Neural cell (in vitro differentiated cells): ENCODE measurements at regions not wholly inside any gene's neighbourhood (a gene's known extent, or its start where the extent isn't known, plus 50 kb on each side); places are given as distances from the start of the nearest gene placed in this dataset.

ENCODE experiments used
- H2AFZ ChIP-seq: fragments of 200-600, 300-800 bp; sonication (generic), shearing (Covaris generic); 2 replicates; pipeline ENCODE4 v1.6.0; 2014; ENCODE audit warnings: low read depth, mild to moderate bottlenecking, antibody characterized with exemption, low read length, moderate library complexity
- H3F3A ChIP-seq: fragments of 200-600 bp; shearing (Covaris generic); 2 replicates; pipeline ENCODE4 v1.6.1; 2016; ENCODE audit warnings: mild to moderate bottlenecking, moderate library complexity, mixed read lengths, antibody characterized with exemption, low read length; ENCODE audit not compliant: insufficient read depth, poor library complexity, severe bottlenecking
- H3K27ac ChIP-seq: fragments of 200-600, 300-800 bp; sonication (generic), shearing (Covaris generic); 2 replicates; pipeline ENCODE4 v1.5.1; 2014; ENCODE audit warnings: mild to moderate bottlenecking, low read length, moderate library complexity
- H3K27me3 ChIP-seq: fragments of 300-800, 200-600 bp; sonication (generic), shearing (Covaris generic); 2 replicates; pipeline ENCODE4 v1.6.0; 2014; ENCODE audit warnings: mild to moderate bottlenecking, low read depth, low read length, moderate library complexity; ENCODE audit not compliant: insufficient read depth
- H3K36me3 ChIP-seq: fragments of 300-800, 200-600 bp; sonication (generic), shearing (Covaris generic); 2 replicates; pipeline ENCODE4 v1.5.1; 2014; ENCODE audit warnings: mild to moderate bottlenecking, antibody characterized with exemption, low read length, moderate library complexity; ENCODE audit not compliant: insufficient read depth
- H3K4me2 ChIP-seq: fragments of 300-800, 200-600 bp; sonication (generic), shearing (Covaris generic); 2 replicates; pipeline ENCODE4 v1.6.0; 2014; ENCODE audit warnings: mild to moderate bottlenecking, low read length
- H3K4me3 ChIP-seq: fragments of 300-800, 200-600 bp; sonication (generic), shearing (Covaris generic); 2 replicates; pipeline ENCODE4 v1.5.1; 2014; ENCODE audit warnings: mild to moderate bottlenecking, low read length, moderate library complexity
- H3K79me2 ChIP-seq: fragments of 200-600 bp; shearing (Covaris generic); replicated peaks from 2 replicates; pipeline ENCODE4 v1.6.0; 2014; ENCODE audit warnings: mild to moderate bottlenecking, low read length, moderate library complexity; ENCODE audit not compliant: insufficient read depth
- H3K9ac ChIP-seq: fragments of 300-800, 200-600 bp; sonication (generic), shearing (Covaris generic); 2 replicates; pipeline ENCODE4 v1.6.1; 2016; ENCODE audit warnings: mild to moderate bottlenecking, low read length, mixed read lengths
- H3K9me2 ChIP-seq: fragments of 200-600 bp; shearing (Covaris generic); 2 replicates; pipeline ENCODE4 v1.6.1; 2016; ENCODE audit warnings: mild to moderate bottlenecking, low read length, mixed read lengths; ENCODE audit not compliant: insufficient read depth
- H3K9me3 ChIP-seq: fragments of 200-600, 300-800 bp; sonication (generic), shearing (Covaris generic); 2 replicates; pipeline ENCODE4 v1.6.1; 2016; ENCODE audit warnings: mild to moderate bottlenecking, mixed run types, low read length, moderate library complexity, mixed read lengths
- H4K20me1 ChIP-seq: fragments of 200-600 bp; shearing (Covaris generic); 2 replicates; pipeline ENCODE4 v1.6.1; 2016; ENCODE audit warnings: mild to moderate bottlenecking, mixed run types; ENCODE audit not compliant: insufficient read depth
- EP300 ChIP-seq: fragments of 450-650 bp; conservative IDR thresholded peaks from 2 replicates; pipeline ENCODE4 v1.6.1; 2014; ENCODE audit warnings: antibody characterized with exemption, mild to moderate bottlenecking, moderate library complexity; ENCODE audit not compliant: poor library complexity, severe bottlenecking
- EZH2 ChIP-seq: fragments of 200-600, 300-800 bp; shearing (Covaris generic), sonication (generic); IDR thresholded peaks from 2 replicates; pipeline ENCODE4 v1.6.1; 2014; ENCODE audit warnings: antibody characterized with exemption, low read length, borderline replicate concordance, mild to moderate bottlenecking; ENCODE audit not compliant: insufficient read depth, poor library complexity, severe bottlenecking
- MXI1 ChIP-seq: fragments of 450-650 bp; conservative IDR thresholded peaks from 2 replicates; pipeline ENCODE4 v1.6.1; 2014; ENCODE audit warnings: antibody characterized with exemption, mild to moderate bottlenecking; ENCODE audit not compliant: poor library complexity, severe bottlenecking
- POLR2AphosphoS5 ChIP-seq: IDR thresholded peaks from 2 replicates; pipeline ENCODE4 v1.6.1; 2012
- RAD21 ChIP-seq: fragments of 450-650 bp; conservative IDR thresholded peaks from 2 replicates; pipeline ENCODE4 v1.6.1; 2014; ENCODE audit warnings: antibody characterized with exemption, mild to moderate bottlenecking, moderate library complexity
- SMC3 ChIP-seq: fragments of 450-650 bp; conservative IDR thresholded peaks from 2 replicates; pipeline ENCODE4 v1.6.1; 2014; ENCODE audit warnings: antibody characterized with exemption, mild to moderate bottlenecking, moderate library complexity; ENCODE audit not compliant: poor library complexity
- TAF1 ChIP-seq: IDR thresholded peaks from 2 replicates; pipeline ENCODE4 v1.6.1; 2012; ENCODE audit warnings: low read depth
- TF ChIP-seq, protein P1 (sequence below): fragments of 450-650 bp; IDR thresholded peaks from 2 replicates; pipeline ENCODE4 v1.5.1; 2014; ENCODE audit warnings: antibody characterized with exemption, mild to moderate bottlenecking, moderate library complexity; ENCODE audit not compliant: poor library complexity, severe bottlenecking
- TF ChIP-seq, protein P2 (sequence below): IDR thresholded peaks from 2 replicates; pipeline ENCODE4 v1.6.1; 2012; ENCODE audit warnings: borderline replicate concordance

DNA sequence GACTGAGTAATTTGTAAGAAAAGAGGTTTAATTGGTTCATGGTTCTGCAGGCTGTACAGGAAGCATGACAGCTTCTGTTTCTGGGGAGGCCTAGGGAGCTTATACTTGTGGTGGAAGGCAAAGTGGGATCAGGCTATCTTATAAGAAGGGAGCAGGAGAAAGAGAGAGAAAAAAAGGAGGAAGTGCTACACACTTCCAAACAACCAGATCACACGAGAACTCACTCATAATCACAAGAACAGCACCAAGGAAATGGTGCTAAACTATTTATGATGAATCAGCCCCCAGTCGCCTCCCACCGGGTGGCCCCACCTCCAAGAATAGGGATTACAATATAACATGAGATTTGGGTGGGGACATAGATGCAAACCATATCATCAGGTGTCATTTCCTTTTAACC is 89.1 kb upstream of the KCNMA1 start:
- Histone ChIP-seq H3K27ac (no peak overlapping the region), H3K9me3 (no peaks in the 10 kb centered on the region), H2AFZ (no peak overlapping the region), H3K27me3 (no peaks in the 10 kb centered on the region), H3K9me2 (no peaks in the 10 kb centered on the region), H3F3A (no peaks in the 10 kb centered on the region), H3K4me3 (no peak overlapping the region), H3K9ac (no peak overlapping the region), H3K36me3 (no peaks in the 10 kb centered on the region), H4K20me1 (no peaks in the 10 kb centered on the region), H3K79me2 (no peaks in the 10 kb centered on the region), H3K4me2 (no peak overlapping the region)
- TF ChIP-seq, protein P1, sequence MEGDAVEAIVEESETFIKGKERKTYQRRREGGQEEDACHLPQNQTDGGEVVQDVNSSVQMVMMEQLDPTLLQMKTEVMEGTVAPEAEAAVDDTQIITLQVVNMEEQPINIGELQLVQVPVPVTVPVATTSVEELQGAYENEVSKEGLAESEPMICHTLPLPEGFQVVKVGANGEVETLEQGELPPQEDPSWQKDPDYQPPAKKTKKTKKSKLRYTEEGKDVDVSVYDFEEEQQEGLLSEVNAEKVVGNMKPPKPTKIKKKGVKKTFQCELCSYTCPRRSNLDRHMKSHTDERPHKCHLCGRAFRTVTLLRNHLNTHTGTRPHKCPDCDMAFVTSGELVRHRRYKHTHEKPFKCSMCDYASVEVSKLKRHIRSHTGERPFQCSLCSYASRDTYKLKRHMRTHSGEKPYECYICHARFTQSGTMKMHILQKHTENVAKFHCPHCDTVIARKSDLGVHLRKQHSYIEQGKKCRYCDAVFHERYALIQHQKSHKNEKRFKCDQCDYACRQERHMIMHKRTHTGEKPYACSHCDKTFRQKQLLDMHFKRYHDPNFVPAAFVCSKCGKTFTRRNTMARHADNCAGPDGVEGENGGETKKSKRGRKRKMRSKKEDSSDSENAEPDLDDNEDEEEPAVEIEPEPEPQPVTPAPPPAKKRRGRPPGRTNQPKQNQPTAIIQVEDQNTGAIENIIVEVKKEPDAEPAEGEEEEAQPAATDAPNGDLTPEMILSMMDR, result no peak
- TF ChIP-seq POLR2AphosphoS5 (no peak), SMC3 (no peak), EP300 (no peak), MXI1 (no peak)

DNA sequence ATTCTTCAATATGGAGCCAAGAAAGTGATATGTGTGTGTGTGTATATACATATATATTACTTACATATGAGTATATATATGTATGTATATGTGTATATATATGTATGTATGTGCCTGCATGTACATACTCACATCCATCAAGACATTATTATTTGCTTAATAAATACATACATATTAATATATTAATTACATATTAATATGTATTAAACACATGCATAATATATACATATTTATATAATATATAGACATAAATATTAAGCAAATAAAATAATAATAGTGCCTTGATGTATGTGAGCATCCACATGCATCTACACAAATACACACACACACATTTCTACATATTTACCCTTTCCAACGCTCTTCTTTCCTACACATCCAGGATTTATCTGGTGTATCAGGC is 88.7 kb upstream of the KCNMA1 start:
- Histone ChIP-seq H3K27me3 (no peaks in the 10 kb centered on the region), H4K20me1 (no peaks in the 10 kb centered on the region), H3K4me2 (no peak overlapping the region), H3K9me2 (no peaks in the 10 kb centered on the region), H3K27ac (no peak overlapping the region), H3K79me2 (no peaks in the 10 kb centered on the region), H2AFZ (no peak overlapping the region), H3K9me3 (no peaks in the 10 kb centered on the region), H3F3A (no peaks in the 10 kb centered on the region), H3K4me3 (no peak overlapping the region), H3K9ac (no peak overlapping the region), H3K36me3 (no peaks in the 10 kb centered on the region)
- TF ChIP-seq, protein P2, sequence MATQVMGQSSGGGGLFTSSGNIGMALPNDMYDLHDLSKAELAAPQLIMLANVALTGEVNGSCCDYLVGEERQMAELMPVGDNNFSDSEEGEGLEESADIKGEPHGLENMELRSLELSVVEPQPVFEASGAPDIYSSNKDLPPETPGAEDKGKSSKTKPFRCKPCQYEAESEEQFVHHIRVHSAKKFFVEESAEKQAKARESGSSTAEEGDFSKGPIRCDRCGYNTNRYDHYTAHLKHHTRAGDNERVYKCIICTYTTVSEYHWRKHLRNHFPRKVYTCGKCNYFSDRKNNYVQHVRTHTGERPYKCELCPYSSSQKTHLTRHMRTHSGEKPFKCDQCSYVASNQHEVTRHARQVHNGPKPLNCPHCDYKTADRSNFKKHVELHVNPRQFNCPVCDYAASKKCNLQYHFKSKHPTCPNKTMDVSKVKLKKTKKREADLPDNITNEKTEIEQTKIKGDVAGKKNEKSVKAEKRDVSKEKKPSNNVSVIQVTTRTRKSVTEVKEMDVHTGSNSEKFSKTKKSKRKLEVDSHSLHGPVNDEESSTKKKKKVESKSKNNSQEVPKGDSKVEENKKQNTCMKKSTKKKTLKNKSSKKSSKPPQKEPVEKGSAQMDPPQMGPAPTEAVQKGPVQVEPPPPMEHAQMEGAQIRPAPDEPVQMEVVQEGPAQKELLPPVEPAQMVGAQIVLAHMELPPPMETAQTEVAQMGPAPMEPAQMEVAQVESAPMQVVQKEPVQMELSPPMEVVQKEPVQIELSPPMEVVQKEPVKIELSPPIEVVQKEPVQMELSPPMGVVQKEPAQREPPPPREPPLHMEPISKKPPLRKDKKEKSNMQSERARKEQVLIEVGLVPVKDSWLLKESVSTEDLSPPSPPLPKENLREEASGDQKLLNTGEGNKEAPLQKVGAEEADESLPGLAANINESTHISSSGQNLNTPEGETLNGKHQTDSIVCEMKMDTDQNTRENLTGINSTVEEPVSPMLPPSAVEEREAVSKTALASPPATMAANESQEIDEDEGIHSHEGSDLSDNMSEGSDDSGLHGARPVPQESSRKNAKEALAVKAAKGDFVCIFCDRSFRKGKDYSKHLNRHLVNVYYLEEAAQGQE, result no peak
- no peak for TF ChIP-seq MXI1
- no peak for TF ChIP-seq SMC3
- TF ChIP-seq, protein P1, result no peak
- TF ChIP-seq TAF1, result no peak
- TF ChIP-seq POLR2AphosphoS5, result no peak
- TF ChIP-seq EZH2, result no peak
- no peak for TF ChIP-seq RAD21
- TF ChIP-seq EP300, result no peak
